MM.1S (cell line): ENCODE measurements at regions not wholly inside any gene's neighbourhood (a gene's known extent, or its start where the extent isn't known, plus 50 kb on each side); places are given as distances from the start of the nearest gene placed in this dataset.

Source experiments
- DNase-seq: peaks from one replicate; pipeline ENCODE4 v3.0.0-alpha.2; 2015
- H2AFZ ChIP-seq: fragments of 300-600 bp; sonication (generic); 2 replicates; pipeline ENCODE4 v1.6.0; 2016; ENCODE audit warnings: antibody characterized with exemption, low read length
- H3F3A ChIP-seq: fragments of 300-600 bp; sonication (generic); 2 replicates; pipeline ENCODE4 v1.6.1; 2016; ENCODE audit warnings: mild to moderate bottlenecking, antibody characterized with exemption, low read length, moderate library complexity, mixed read lengths; ENCODE audit not compliant: insufficient read depth
- H3K27ac ChIP-seq: fragments of 300-600 bp; sonication (generic); 2 replicates; pipeline ENCODE4 v1.5.1; 2016; ENCODE audit warnings: mild to moderate bottlenecking, low read length
- H3K27me3 ChIP-seq: fragments of 300-600 bp; sonication (generic); replicated peaks from 2 replicates; pipeline ENCODE4 v1.6.0; 2016; ENCODE audit warnings: low read length; ENCODE audit not compliant: insufficient read depth
- H3K36me3 ChIP-seq: fragments of 300-600 bp; sonication (generic); replicated peaks from 2 replicates; pipeline ENCODE4 v1.6.1; 2016; ENCODE audit warnings: mild to moderate bottlenecking, low read length, mixed read lengths; ENCODE audit not compliant: insufficient read depth
- H3K4me1 ChIP-seq: fragments of 300-600 bp; sonication (generic); 2 replicates; pipeline ENCODE4 v1.6.1; 2016; ENCODE audit warnings: low read length, mixed read lengths
- H3K4me2 ChIP-seq: fragments of 300-600 bp; sonication (generic); 2 replicates; pipeline ENCODE4 v1.6.0; 2016; ENCODE audit warnings: low read depth, low read length
- H3K4me3 ChIP-seq: fragments of 300-600 bp; sonication (generic); 2 replicates; pipeline ENCODE4 v1.5.1; 2016; ENCODE audit warnings: low read length, mixed read lengths
- H3K79me2 ChIP-seq: fragments of 300-600 bp; sonication (generic); 2 replicates; pipeline ENCODE4 v1.6.1; 2016; ENCODE audit warnings: mixed run types, low read length, mixed read lengths
- H3K9ac ChIP-seq: fragments of 300-600 bp; sonication (generic); 2 replicates; pipeline ENCODE4 v1.6.1; 2016; ENCODE audit warnings: low read length, mixed read lengths
- H3K9me2 ChIP-seq: fragments of 300-600 bp; sonication (generic); replicated peaks from 2 replicates; pipeline ENCODE4 v1.6.1; 2016; ENCODE audit warnings: mild to moderate bottlenecking, low read length, mixed read lengths; ENCODE audit not compliant: insufficient read depth
- H3K9me3 ChIP-seq: fragments of 300-600 bp; sonication (generic); replicated peaks from 2 replicates; pipeline ENCODE4 v1.6.1; 2016; ENCODE audit warnings: mild to moderate bottlenecking, low read length, mixed read lengths; ENCODE audit not compliant: insufficient read depth
- H4K20me1 ChIP-seq: fragments of 300-600 bp; sonication (generic); 2 replicates; pipeline ENCODE4 v1.6.1; 2016; ENCODE audit warnings: mild to moderate bottlenecking, low read length, moderate library complexity, mixed read lengths; ENCODE audit not compliant: insufficient read depth
- CTCF ChIP-seq: fragments of 300-600 bp; sonication (generic); IDR thresholded peaks from 2 replicates; pipeline ENCODE4 v1.5.1; 2016; ENCODE audit warnings: antibody characterized with exemption, low read length, mixed read lengths
- EZH2 ChIP-seq: fragments of 300-600 bp; sonication (generic); optimal IDR thresholded peaks from 2 replicates; pipeline ENCODE3; 2017; ENCODE audit warnings: low read depth, mild to moderate bottlenecking, antibody characterized with exemption, low read length, mixed read lengths
- EZH2phosphoT487 ChIP-seq: fragments of 300-600 bp; sonication (generic); IDR thresholded peaks from 2 replicates; pipeline ENCODE4 v1.6.1; 2018; ENCODE audit warnings: antibody characterized with exemption, low read length

- Histone ChIP-seq H3K27ac (no peak overlapping the region), H3K4me3 (no peak overlapping the region), H3K4me2 (no peak overlapping the region), H3F3A (no peaks in the 10 kb centered on the region), H3K9me2 (no peaks in the 10 kb centered on the region), H3K79me2 (no peaks in the 10 kb centered on the region), H3K36me3 (no peaks in the 10 kb centered on the region), H3K27me3 (no peaks in the 10 kb centered on the region), H3K9me3 (no peaks in the 10 kb centered on the region), H3K9ac (no peak overlapping the region), H4K20me1 (no peaks in the 10 kb centered on the region), H3K4me1 (no peaks in the 10 kb centered on the region), H2AFZ (no peak overlapping the region)
- TF ChIP-seq EZH2phosphoT487 (no peak), EZH2 (no peak), CTCF (no peak)
- DNase-seq = no peak
These were observed 258.0 kb downstream of the GLI2 start for GRCh38 chr2:120993661-120994060.

- Histone ChIP-seq H2AFZ (no peak overlapping the region), H3K4me3 (no peak overlapping the region), H3K4me1 (no peaks in the 10 kb centered on the region), H3K9me3 (no peaks in the 10 kb centered on the region), H3K9me2 (no peaks in the 10 kb centered on the region), H3K27ac (no peak overlapping the region), H3K27me3 (no peaks in the 10 kb centered on the region), H3K4me2 (no peak overlapping the region), H3F3A (no peaks in the 10 kb centered on the region), H3K9ac (no peak overlapping the region), H4K20me1 (no peaks in the 10 kb centered on the region), H3K36me3 (no peaks in the 10 kb centered on the region), H3K79me2 (no peaks in the 10 kb centered on the region)
- DNase-seq = no peak
- TF ChIP-seq CTCF (no peak), EZH2phosphoT487 (no peak), EZH2 (no peak)
These were observed 258.8 kb downstream of the GLI2 start for GRCh38 chr2:120994301-120994995.

GRCh38 chr2:120995152-120995551, 259.5 kb downstream of the GLI2 start:
- Histone ChIP-seq H3K9ac (no peak overlapping the region), H3K79me2 (no peaks in the 10 kb centered on the region), H3K4me1 (no peaks in the 10 kb centered on the region), H3K9me2 (no peaks in the 10 kb centered on the region), H3K4me2 (no peak overlapping the region), H3K9me3 (no peaks in the 10 kb centered on the region), H4K20me1 (no peaks in the 10 kb centered on the region), H3K36me3 (no peaks in the 10 kb centered on the region), H3K27me3 (no peaks in the 10 kb centered on the region), H2AFZ (no peak overlapping the region), H3F3A (no peaks in the 10 kb centered on the region), H3K4me3 (no peak overlapping the region), H3K27ac (no peak overlapping the region)
- DNase-seq = no peak
- TF ChIP-seq CTCF (no peak), EZH2phosphoT487 (no peak), EZH2 (no peak)
